ENCODE measurements at regions not wholly inside any gene's neighbourhood (a gene's known extent, or its start where the extent isn't known, plus 50 kb on each side); places are given as distances from the start of the nearest gene placed in this dataset.

- DNase-seq (ENCODE audit: low read depth in 2 of 2, low spot score in 1 of 2), result no peak
These were observed 141.2 kb downstream of the CD8B2 start for GRCh38 chr2:106628377-106628776.

DNA sequence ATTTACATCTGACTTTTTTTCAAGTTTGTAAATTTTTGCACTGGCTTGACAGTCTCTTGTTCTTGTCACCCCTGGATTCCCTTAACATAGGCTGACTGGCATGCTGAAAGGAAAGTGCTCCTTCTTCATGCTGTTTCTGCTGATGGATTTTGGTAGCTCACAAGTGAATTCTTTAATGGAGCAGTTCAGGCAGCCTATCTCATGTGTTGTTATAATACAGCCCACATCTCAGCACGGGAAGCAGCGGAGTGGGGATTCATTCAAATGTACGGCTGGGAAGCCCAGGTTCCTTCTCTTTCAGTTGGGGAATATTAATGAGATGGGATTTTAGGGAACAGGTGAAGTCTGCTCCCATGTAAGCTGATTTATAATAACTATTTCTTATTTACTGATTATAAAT is 142.8 kb downstream of the CD8B2 start:
- DNase-seq (ENCODE audit: low read depth in 2 of 2, low spot score in 1 of 2), result no peak

- no peak for DNase-seq (ENCODE audit: low read depth in 2 of 2, low spot score in 1 of 2)
These were observed 144.1 kb downstream of the CD8B2 start for GRCh38 chr2:106631281-106631680.

DNA sequence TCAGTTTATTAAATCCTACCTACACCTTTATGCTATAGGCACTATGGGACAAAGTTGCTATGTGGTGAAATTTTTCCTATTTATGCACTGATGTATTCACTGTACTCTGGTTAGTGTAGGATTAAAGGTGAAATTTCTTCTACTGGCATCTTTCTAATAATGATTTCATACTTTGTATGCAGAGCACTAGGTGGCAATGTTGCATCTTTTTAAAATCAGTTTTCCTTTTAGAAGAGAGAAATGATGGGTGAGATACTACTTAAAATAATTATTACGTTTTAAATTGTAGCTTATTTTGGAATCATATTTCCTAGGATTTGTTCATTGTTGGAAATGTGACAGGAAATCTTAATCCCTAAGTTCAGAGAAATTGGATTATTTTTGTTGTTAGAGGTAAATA is 150.9 kb downstream of the CD8B2 start:
- no peak for DNase-seq (ENCODE audit: low read depth in 2 of 2, low spot score in 1 of 2)

- no peak for DNase-seq (ENCODE audit: low read depth in 2 of 2, low spot score in 1 of 2)
These were observed 151.4 kb downstream of the CD8B2 start for GRCh38 chr2:106638580-106638979.

- no peak for DNase-seq (ENCODE audit: low read depth in 2 of 2, low spot score in 1 of 2)
These were observed 155.5 kb downstream of the CD8B2 start for GRCh38 chr2:106642679-106643078.

DNA sequence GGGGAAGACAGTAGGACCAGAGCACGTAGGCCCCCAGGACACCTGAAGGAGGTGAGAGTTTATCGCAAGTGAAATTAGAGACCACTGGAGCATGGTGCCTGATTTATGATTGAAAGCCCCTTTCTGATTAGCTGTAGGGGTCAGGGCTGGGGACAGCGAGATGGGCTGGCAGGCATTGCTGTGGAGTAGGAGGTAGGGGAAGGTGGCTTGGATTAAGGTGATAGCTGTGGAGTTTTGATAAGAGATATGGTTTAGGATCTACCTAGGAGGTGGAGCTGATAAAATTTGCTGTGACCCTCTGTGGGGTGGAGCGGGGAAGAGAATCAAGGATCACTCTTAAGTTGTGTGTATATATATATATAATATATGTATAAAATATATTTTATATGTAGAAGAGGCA is 157.5 kb downstream of the CD8B2 start:
- DNase-seq (ENCODE audit: low read depth in 2 of 2, low spot score in 1 of 2), result no peak

DNA sequence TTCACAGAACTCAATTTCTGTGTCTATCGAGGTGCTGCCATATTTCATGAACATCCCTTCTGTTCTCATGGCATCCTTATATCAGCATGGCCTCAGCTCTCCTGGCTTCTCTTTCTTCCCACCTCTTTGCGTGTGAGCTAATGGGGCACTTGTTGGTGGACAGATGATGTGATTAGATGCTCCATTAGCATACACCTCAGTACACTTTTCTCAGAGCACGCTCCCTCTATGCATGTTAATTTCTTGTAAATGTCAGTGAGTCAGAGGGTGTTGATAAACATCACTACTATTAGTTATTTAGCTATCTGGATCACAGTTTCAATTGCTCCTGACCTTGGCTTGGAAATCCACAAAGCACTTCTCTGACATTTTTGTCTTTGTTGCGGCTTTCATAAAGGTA is 159.4 kb downstream of the CD8B2 start:
- DNase-seq (ENCODE audit: low read depth in 2 of 2, low spot score in 1 of 2), result no peak

DNA sequence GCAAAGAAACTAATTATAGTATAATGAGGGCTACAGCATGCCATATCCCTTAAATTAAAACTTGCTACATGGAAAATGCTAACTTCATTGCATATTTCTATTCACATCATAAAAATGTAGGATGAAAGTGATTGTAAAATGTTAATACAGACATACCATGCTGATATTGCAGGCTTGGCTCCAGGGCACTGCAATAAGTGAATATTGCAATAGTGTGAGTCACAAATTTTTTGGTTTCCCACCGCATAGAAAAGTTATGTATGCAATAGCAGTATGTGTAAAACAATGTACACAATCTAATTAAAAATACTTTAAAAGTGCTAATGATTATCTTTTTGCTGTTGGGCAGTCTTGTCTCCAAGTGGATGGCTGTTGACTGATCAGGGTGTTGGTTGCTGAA is 162.1 kb downstream of the CD8B2 start:
- no peak for DNase-seq (ENCODE audit: low read depth in 2 of 2, low spot score in 1 of 2)

GRCh38 chr2:106653465-106653864 is 166.3 kb downstream of the CD8B2 start:
- no peak for DNase-seq (ENCODE audit: low read depth in 2 of 2, low spot score in 1 of 2)

DNA sequence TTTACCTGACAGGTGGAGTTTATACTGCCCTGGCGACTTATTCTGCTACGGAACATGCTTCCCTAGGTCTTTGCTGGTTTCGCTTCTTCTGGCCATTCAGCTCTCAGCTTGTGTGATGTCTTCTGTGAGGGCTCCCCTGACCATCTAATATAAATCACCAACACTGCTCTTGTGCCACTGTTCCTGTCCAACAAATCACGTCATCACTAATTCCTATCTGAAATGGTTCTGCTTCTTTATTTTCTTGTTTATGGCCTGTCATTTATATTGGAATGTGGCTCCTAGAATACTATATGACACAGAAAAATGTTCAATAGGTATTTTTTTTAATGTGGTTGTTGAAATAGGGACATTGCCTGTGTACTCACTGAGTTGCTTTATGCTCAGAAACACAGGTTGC is 171.5 kb downstream of the CD8B2 start:
- DNase-seq (ENCODE audit: low read depth in 2 of 2, low spot score in 1 of 2), result no peak

DNA sequence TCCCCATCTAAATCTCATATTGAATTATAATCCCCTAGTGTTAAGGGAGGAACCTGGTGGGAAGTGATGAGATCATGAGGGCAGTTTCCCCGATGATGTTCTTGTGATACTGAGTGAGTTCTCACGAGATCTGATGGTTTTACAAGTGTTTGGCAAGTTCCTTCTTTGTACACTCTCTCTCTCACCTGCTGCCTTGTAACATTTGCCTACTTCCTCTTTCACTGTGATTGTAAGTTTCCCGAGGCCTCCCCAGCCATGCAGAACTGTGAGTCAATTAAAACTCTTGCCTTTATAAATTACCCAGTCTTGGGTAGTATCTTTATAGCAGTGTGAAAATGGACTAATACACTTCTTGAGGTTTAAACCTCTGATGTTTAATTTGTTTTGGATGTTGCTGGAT is 177.5 kb downstream of the CD8B2 start:
- DNase-seq (ENCODE audit: low read depth in 2 of 2, low spot score in 1 of 2), result no peak

- DNase-seq (ENCODE audit: low read depth in 2 of 2, low spot score in 1 of 2), result no peak
These were observed 180.4 kb downstream of the CD8B2 start for GRCh38 chr2:106667478-106668070.

DNA sequence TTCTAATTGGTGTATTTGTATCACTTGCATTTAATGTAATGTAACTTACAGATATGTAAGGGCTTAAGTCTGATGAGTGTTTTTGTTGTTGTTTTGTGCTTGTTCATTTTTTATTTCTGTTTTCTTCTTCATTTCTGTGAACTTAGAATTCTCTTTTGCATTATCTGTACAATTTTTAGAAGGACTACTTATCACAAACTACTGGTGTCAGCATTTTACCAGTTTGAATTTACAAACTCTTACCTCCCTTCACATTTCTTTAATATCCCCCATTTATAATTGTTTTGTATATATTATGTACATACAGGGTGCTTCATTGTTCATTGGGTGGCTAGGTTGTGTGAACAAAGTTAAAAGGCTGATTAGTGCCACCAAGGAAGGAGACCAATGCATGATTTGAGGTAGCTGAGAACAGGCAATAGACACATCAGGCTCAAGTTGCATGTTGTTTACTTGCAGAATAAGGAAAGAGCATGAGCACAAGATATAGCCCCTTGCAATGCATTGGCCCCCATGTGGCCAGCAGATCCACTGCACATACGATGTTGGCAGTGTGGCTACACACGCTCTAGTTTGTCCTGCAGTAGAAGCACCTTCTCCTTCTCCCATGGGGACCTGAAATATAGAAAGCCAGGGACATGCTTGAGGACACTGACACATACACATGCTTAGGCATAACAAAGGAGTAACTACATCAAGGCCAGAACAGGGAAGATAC is 198.2 kb downstream of the CD8B2 start:
- no peak for DNase-seq (ENCODE audit: low read depth in 2 of 2, low spot score in 1 of 2)

- no peak for DNase-seq (ENCODE audit: low read depth in 2 of 2, low spot score in 1 of 2)
These were observed 199.2 kb downstream of the ST6GAL2 start for GRCh38 chr2:106686814-106687213.

GRCh38 chr2:106694964-106695470 is 190.9 kb downstream of the ST6GAL2 start:
- DNase-seq (ENCODE audit: low read depth in 2 of 2, low spot score in 1 of 2), result no peak

DNA sequence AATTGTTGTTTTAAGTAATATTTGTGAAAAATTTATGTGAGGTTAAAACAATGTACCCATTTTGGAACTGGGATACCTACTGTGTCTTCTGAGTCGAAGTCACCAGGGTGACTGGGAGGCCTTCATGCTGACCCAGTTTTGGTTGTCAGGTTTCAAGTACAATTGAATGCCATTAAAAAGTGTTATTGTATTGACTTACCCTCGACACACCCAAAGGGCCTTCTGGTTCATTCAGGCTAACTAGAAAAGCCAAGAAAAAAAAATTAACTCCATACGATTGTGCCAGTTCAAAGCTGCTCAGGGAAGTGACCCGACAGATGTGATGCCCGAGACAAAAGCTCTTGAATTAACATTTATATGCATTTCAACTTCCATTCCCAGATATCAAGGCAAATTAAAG is 190.0 kb downstream of the ST6GAL2 start:
- no peak for DNase-seq (ENCODE audit: low read depth in 2 of 2, low spot score in 1 of 2)

DNA sequence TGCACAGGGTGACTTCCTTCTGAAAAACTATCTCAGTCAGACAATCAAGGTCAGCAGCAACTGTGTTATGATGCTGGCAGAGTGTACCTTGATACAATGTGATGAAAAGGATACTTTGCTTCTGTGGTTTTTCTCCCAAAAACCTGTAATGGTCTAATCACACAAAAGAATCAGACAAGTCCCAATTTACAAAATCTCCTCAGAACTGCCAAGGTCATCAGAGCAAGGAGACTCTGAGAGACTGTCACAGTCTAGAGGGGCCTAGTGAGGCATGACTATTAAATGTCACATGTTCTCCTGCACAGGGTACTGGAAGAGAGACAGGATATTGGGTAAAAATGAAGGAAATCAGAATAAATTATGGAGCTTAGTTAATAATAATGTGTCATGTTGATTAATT is 185.4 kb downstream of the ST6GAL2 start:
- no peak for DNase-seq (ENCODE audit: low read depth in 2 of 2, low spot score in 1 of 2)

- DNase-seq (ENCODE audit: low read depth in 2 of 2, low spot score in 1 of 2), result no peak
These were observed 184.6 kb downstream of the ST6GAL2 start for GRCh38 chr2:106701203-106702022.

- DNase-seq (ENCODE audit: low read depth in 2 of 2, low spot score in 1 of 2), result no peak
These were observed 182.8 kb downstream of the ST6GAL2 start for GRCh38 chr2:106703161-106703560.

- DNase-seq (ENCODE audit: low read depth in 2 of 2, low spot score in 1 of 2), result no peak
These were observed 181.2 kb downstream of the ST6GAL2 start for GRCh38 chr2:106704798-106705197.

DNA sequence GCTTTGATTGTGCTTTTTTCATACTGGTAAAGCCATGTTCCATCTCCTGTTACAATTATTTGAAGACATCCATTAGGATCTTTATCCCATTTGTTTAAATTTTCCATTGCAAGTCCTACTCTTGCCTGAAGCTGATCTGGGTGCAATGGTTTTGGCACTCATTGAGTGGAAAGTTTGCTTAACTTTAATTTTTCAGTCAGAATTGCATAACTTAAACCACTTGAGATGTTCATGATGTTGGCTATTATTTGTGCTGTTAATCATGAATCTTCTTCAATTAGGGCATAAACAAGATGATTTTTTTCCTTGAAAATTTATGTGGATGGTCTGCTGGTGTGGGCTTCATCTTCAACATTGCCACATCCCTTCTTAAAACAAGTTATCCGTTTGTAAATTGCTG is 180.1 kb downstream of the ST6GAL2 start:
- no peak for DNase-seq (ENCODE audit: low read depth in 2 of 2, low spot score in 1 of 2)
